Prostate gland (tissue), 2 donors: ENCODE measurements at regions not wholly inside any gene's neighbourhood (a gene's known extent, or its start where the extent isn't known, plus 50 kb on each side); places are given as distances from the start of the nearest gene placed in this dataset.

ENCODE experiments used
- CTCF ChIP-seq, 4 experiments: fragments of 200-600 bp in 2 of 4; fragments of 450-650 bp in 2 of 4; sonication (generic) in 2 of 4; IDR thresholded peaks; 1 replicate in 3 of 4; 2 replicates in 1 of 4; pipeline ENCODE4 v1.5.1; 2016 to 2019; ENCODE audit warnings: antibody characterized with exemption in 4 of 4, mild to moderate bottlenecking in 2 of 4, moderate library complexity in 2 of 4
- POLR2AphosphoS5 ChIP-seq: sonication (generic); formaldehyde crosslinking; IDR thresholded peaks from one replicate; pipeline ENCODE4 v1.6.1; 2017; ENCODE audit warnings: antibody characterized with exemption

GRCh38 chr2:134110532-134110931, 143.3 kb upstream of the MGAT5 start:
- TF ChIP-seq POLR2AphosphoS5 (no peak), CTCF (IDR thresholded peaks at IDR 0.05) (no peak)
